ENCODE measurements at regions not wholly inside any gene's neighbourhood (a gene's known extent, or its start where the extent isn't known, plus 50 kb on each side); places are given as distances from the start of the nearest gene placed in this dataset.

- TF ChIP-seq, protein P1, sequence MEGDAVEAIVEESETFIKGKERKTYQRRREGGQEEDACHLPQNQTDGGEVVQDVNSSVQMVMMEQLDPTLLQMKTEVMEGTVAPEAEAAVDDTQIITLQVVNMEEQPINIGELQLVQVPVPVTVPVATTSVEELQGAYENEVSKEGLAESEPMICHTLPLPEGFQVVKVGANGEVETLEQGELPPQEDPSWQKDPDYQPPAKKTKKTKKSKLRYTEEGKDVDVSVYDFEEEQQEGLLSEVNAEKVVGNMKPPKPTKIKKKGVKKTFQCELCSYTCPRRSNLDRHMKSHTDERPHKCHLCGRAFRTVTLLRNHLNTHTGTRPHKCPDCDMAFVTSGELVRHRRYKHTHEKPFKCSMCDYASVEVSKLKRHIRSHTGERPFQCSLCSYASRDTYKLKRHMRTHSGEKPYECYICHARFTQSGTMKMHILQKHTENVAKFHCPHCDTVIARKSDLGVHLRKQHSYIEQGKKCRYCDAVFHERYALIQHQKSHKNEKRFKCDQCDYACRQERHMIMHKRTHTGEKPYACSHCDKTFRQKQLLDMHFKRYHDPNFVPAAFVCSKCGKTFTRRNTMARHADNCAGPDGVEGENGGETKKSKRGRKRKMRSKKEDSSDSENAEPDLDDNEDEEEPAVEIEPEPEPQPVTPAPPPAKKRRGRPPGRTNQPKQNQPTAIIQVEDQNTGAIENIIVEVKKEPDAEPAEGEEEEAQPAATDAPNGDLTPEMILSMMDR (IDR thresholded peaks at IDR 0.05; ENCODE audit: low read depth, low read length, poor library complexity, severe bottlenecking): no peak
- TF ChIP-seq EZH2phosphoT487 (IDR thresholded peaks at IDR 0.05; ENCODE audit: borderline replicate concordance, low read length): no peak
Observed at GRCh38 chr5:116806836-116807235, 232.2 kb upstream of the SEMA6A start.
